Adipocyte (in vitro differentiated cells): ENCODE measurements at regions not wholly inside any gene's neighbourhood (a gene's known extent, or its start where the extent isn't known, plus 50 kb on each side); places are given as distances from the start of the nearest gene placed in this dataset.

Source experiments
- DNase-seq: peaks from one replicate; pipeline ENCODE4 v3.0.0-alpha.2; 2015; ENCODE audit warnings: low read depth
- H3K27me3 ChIP-seq: replicated peaks from 2 replicates; pipeline ENCODE4 v1.7.0; 2013; ENCODE audit warnings: mild to moderate bottlenecking, low read length, moderate library complexity; ENCODE audit not compliant: control insufficient read depth, insufficient read depth
- H3K36me3 ChIP-seq: 2 replicates; pipeline ENCODE4 v1.7.0; 2013; ENCODE audit warnings: low read length, mild to moderate bottlenecking, moderate library complexity; ENCODE audit not compliant: control insufficient read depth, insufficient read depth, severe bottlenecking
- H3K4me1 ChIP-seq: 2 replicates; pipeline ENCODE4 v1.7.0; 2013; ENCODE audit warnings: mild to moderate bottlenecking, low read length, moderate library complexity; ENCODE audit not compliant: control insufficient read depth, insufficient read depth
- H3K4me3 ChIP-seq: 2 replicates; pipeline ENCODE4 v1.7.0; 2013; ENCODE audit warnings: mild to moderate bottlenecking, low read length, moderate library complexity
- H3K9ac ChIP-seq: 2 replicates; pipeline ENCODE4 v1.7.0; 2013; ENCODE audit warnings: mild to moderate bottlenecking, low read length, moderate library complexity
- H3K9me3 ChIP-seq: 2 replicates; pipeline ENCODE4 v1.7.0; 2013; ENCODE audit warnings: mild to moderate bottlenecking, low read length, moderate library complexity; ENCODE audit not compliant: control insufficient read depth

- Histone ChIP-seq H3K4me3 (no peak overlapping the region), H3K36me3 (no peaks in the 10 kb centered on the region), H3K9ac (no peak overlapping the region), H3K4me1 (peaks cover 10% of the 10 kb centered on the region), H3K27me3 (no peaks in the 10 kb centered on the region), H3K9me3 (no peaks in the 10 kb centered on the region)
- no peak for DNase-seq
These were observed 172.5 kb downstream of the CTTN start for GRCh38 chr11:70570693-70571395.

- H3K9ac ChIP-seq, result no peak overlapping the region
- DNase-seq, result no peak
- H3K4me3 ChIP-seq, result no peak overlapping the region
- H3K9me3 ChIP-seq, result no peaks in the 10 kb centered on the region
- H3K27me3 ChIP-seq, result no peaks in the 10 kb centered on the region
- H3K4me1 ChIP-seq, result peaks cover 4% of the 10 kb centered on the region
- no peaks in the 10 kb centered on the region for H3K36me3 ChIP-seq
These were observed 174.6 kb downstream of the CTTN start for GRCh38 chr11:70572974-70573260.

- Histone ChIP-seq H3K36me3 (no peaks in the 10 kb centered on the region), H3K4me1 (peaks cover 2% of the 10 kb centered on the region), H3K9me3 (no peaks in the 10 kb centered on the region), H3K9ac (no peak overlapping the region), H3K4me3 (no peak overlapping the region), H3K27me3 (no peaks in the 10 kb centered on the region)
- no peak for DNase-seq
These were observed 175.4 kb downstream of the CTTN start for GRCh38 chr11:70573701-70574151.

GRCh38 chr11:70574725-70575347 lies 176.5 kb downstream of the CTTN start:
- H3K4me3 ChIP-seq, result no peak overlapping the region
- H3K9ac ChIP-seq, result no peak overlapping the region
- H3K9me3 ChIP-seq, result no peaks in the 10 kb centered on the region
- no peaks in the 10 kb centered on the region for H3K27me3 ChIP-seq
- H3K4me1 ChIP-seq, result no peaks in the 10 kb centered on the region
- H3K36me3 ChIP-seq, result no peaks in the 10 kb centered on the region
- no peak for DNase-seq

- Histone ChIP-seq H3K27me3 (no peaks in the 10 kb centered on the region), H3K4me3 (no peak overlapping the region), H3K9ac (no peak overlapping the region), H3K36me3 (no peaks in the 10 kb centered on the region), H3K9me3 (no peaks in the 10 kb centered on the region), H3K4me1 (no peaks in the 10 kb centered on the region)
- DNase-seq, result no peak
These were observed 177.2 kb downstream of the CTTN start for GRCh38 chr11:70575396-70576060.

- DNase-seq, result no peak
- Histone ChIP-seq H3K36me3 (no peaks in the 10 kb centered on the region), H3K4me3 (no peak overlapping the region), H3K4me1 (no peaks in the 10 kb centered on the region), H3K9ac (no peak overlapping the region), H3K9me3 (no peaks in the 10 kb centered on the region), H3K27me3 (no peaks in the 10 kb centered on the region)
These were observed 178.9 kb downstream of the CTTN start for GRCh38 chr11:70577258-70577603.

GRCh38 chr11:70577948-70578347 lies 179.6 kb downstream of the CTTN start:
- DNase-seq, result no peak
- no peak overlapping the region for H3K9ac ChIP-seq
- H3K27me3 ChIP-seq, result no peaks in the 10 kb centered on the region
- no peaks in the 10 kb centered on the region for H3K9me3 ChIP-seq
- no peak overlapping the region for H3K4me3 ChIP-seq
- no peaks in the 10 kb centered on the region for H3K4me1 ChIP-seq
- H3K36me3 ChIP-seq, result no peaks in the 10 kb centered on the region

GRCh38 chr11:70578371-70578770 lies 180.0 kb downstream of the CTTN start:
- no peaks in the 10 kb centered on the region for H3K36me3 ChIP-seq
- H3K9ac ChIP-seq, result no peak overlapping the region
- no peaks in the 10 kb centered on the region for H3K9me3 ChIP-seq
- DNase-seq, result no peak
- H3K27me3 ChIP-seq, result no peaks in the 10 kb centered on the region
- H3K4me1 ChIP-seq, result no peaks in the 10 kb centered on the region
- no peak overlapping the region for H3K4me3 ChIP-seq

- Histone ChIP-seq H3K4me1 (no peaks in the 10 kb centered on the region), H3K27me3 (no peaks in the 10 kb centered on the region), H3K4me3 (no peak overlapping the region), H3K36me3 (no peaks in the 10 kb centered on the region), H3K9me3 (no peaks in the 10 kb centered on the region), H3K9ac (no peak overlapping the region)
- DNase-seq, result no peak
These were observed 180.5 kb downstream of the CTTN start for GRCh38 chr11:70578831-70579230.

GRCh38 chr11:70579316-70579955 lies 181.1 kb downstream of the CTTN start:
- H3K4me3 ChIP-seq, result no peak overlapping the region
- H3K9me3 ChIP-seq, result no peaks in the 10 kb centered on the region
- DNase-seq, result no peak

GRCh38 chr11:70580036-70580805 lies 181.9 kb downstream of the CTTN start:
- no peaks in the 10 kb centered on the region for H3K36me3 ChIP-seq
- no peak overlapping the region for H3K4me3 ChIP-seq
- no peaks in the 10 kb centered on the region for H3K4me1 ChIP-seq
- H3K9ac ChIP-seq, result no peak overlapping the region
- H3K27me3 ChIP-seq, result no peaks in the 10 kb centered on the region
- DNase-seq, result peak; percentile 19
- H3K9me3 ChIP-seq, result no peaks in the 10 kb centered on the region

More at GRCh38 chr11:70579316-70579955, 181.1 kb downstream of the CTTN start:
- H3K9ac ChIP-seq, result no peak overlapping the region
- H3K4me1 ChIP-seq, result no peaks in the 10 kb centered on the region
- no peaks in the 10 kb centered on the region for H3K36me3 ChIP-seq
- no peaks in the 10 kb centered on the region for H3K27me3 ChIP-seq
